ENCODE measurements at regions not wholly inside any gene's neighbourhood (a gene's known extent, or its start where the extent isn't known, plus 50 kb on each side); places are given as distances from the start of the nearest gene placed in this dataset.

DNA sequence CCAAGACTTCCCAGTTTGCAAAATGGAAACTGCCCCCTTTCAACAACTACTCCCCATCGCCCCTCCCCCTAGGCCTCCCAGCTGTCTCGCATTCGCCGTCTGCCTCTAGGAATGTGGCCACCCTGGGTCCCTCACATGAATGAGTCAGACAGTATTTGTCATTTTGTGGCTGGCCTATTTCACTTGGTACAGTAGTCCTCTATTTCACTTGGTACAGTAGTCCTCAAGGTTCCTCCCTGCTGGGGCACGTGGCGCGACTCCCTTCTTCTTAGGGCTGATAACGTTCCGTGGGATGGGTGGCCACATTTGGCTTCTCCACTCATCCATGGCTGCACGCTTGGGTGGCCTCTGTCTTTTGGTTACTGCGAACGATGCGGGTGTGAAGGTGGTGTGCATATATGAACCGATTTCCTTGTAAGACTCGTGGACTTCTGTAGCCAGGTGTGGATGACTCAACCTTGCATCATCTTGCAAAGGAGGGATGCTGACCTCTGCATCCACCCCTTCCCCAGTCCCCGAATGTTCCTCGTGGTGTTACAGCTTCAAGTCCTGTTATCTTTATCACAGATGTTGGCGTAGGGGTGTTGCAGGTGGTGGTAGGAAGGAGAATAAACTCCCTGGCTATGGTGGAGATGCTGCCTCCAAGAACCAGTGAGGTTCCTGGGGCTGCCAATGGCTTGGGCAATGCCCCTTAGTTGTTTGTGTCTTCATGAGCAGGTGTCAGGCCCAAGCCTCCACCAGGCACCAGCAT is 112.1 kb upstream of the SOX1 start:
- DNase-seq, result no peak
- H3K27ac ChIP-seq, result no peak overlapping the region
- H3K9me3 ChIP-seq, result no peaks in the 10 kb centered on the region
- WGBS, 3 donors, result 66 to 69% (median 68%) methylated on average over 18 of the region's 18 CpGs
- no peaks in the 10 kb centered on the region for H3K36me3 ChIP-seq (ENCODE audit: insufficient read depth in 1 of 2, low read depth in 1 of 2)
- ATAC-seq, result no peak
- no peak overlapping the region for H3K4me3 ChIP-seq
- TF ChIP-seq, protein P1, sequence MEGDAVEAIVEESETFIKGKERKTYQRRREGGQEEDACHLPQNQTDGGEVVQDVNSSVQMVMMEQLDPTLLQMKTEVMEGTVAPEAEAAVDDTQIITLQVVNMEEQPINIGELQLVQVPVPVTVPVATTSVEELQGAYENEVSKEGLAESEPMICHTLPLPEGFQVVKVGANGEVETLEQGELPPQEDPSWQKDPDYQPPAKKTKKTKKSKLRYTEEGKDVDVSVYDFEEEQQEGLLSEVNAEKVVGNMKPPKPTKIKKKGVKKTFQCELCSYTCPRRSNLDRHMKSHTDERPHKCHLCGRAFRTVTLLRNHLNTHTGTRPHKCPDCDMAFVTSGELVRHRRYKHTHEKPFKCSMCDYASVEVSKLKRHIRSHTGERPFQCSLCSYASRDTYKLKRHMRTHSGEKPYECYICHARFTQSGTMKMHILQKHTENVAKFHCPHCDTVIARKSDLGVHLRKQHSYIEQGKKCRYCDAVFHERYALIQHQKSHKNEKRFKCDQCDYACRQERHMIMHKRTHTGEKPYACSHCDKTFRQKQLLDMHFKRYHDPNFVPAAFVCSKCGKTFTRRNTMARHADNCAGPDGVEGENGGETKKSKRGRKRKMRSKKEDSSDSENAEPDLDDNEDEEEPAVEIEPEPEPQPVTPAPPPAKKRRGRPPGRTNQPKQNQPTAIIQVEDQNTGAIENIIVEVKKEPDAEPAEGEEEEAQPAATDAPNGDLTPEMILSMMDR (IDR thresholded peaks at IDR 0.05), result no peak
- no peaks in the 10 kb centered on the region for H3K4me1 ChIP-seq
- peaks cover 0 to 2% (median 0%) of the 10 kb centered on the region in 3 donors for H3K27me3 ChIP-seq (ENCODE audit: insufficient read depth in 3 of 3, low read length in 2 of 3)
- intact Hi-C loops (cut with DNase I), result no loop called here

DNA sequence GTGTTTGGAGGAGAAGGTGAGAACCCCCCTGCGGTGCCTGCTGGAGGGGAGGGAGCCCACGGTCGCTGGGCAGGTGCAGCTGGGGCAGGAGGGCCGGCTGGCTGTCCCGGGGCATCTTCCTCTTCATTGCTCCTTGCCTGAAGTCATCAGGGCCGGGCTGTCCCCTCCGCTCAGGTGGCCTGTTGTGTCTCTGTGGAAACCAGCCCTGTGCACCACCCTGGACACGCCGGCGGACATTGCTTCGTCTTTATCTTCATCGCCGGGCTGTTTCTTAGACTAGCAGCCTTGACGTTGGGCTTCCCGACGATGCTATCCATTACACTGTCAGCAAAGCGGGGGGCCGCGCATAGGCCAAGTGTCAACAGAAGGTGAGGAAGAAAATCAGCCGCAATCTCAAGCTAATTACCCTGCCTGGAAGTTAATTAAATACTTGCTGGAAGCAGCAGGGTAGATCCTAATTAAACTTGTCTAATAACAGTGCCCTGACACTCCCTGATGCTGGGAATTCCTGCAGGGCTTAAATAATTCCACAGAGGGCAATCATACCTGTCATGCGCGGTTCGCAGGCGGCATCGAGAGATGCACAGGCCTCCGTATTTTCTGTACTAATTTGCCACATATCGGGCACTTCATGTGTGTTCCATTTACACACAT is 111.4 kb upstream of the SOX1 start:
- DNase-seq (no peak), ATAC-seq (no peak)
- no peaks in the 10 kb centered on the region for H3K36me3 ChIP-seq (ENCODE audit: insufficient read depth in 1 of 2, low read depth in 1 of 2)
- H3K27me3 ChIP-seq (ENCODE audit: insufficient read depth in 3 of 3, low read length in 2 of 3), result peaks cover 0 to 2% (median 0%) of the 10 kb centered on the region in 3 donors
- no peak overlapping the region for H3K27ac ChIP-seq
- no peak overlapping the region for H3K4me3 ChIP-seq
- WGBS, 3 donors, result 78 to 84% (median 83%) methylated on average over 27 of the region's 27 CpGs
- no peaks in the 10 kb centered on the region for H3K4me1 ChIP-seq
- TF ChIP-seq, protein P1 (IDR thresholded peaks at IDR 0.05), result no peak
- intact Hi-C loops (cut with DNase I), result no loop called here
- H3K9me3 ChIP-seq, result no peaks in the 10 kb centered on the region

DNA sequence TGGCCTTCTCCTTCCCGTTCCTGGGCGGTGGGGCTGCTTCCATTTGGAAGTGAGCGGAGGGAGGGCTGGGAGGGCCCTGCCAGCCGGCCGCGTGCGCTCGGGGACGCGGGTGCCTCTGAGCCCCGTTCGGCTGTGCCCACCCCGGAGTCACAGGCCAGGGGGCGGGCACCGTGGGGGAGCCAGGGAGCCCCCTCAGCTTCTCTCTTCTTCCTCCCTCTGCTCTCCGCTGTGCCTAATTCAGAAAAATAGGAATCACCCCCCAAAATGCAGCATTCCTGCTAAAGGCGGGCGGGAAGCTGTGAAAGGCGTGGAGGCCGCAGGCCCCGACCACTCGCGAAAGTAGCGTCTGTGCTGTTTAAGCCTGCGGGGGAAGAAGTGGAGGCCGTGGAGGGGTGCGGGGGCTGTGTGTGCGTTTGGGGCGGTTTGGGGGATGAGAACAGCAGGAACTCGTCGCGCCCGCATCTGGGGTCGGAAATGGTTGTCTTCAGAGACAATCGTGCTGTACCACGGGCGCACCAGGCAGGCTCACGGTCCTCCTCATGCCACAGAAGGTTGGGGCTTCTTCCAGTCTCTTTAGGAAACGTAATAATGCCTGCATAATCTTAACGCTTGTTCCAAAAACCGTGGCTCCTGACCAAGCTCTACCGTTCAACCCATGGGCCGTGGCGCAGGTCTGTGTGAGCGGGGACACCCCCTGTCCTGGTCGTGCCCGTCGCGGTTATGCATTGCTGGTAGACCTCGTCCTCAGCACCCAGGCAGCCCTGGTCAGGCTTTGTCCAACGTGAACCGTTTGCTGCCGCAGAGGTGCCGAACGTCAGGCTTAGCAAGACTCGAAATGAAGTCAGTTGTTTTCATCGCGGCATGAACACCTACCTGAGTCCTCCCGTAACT is 110.4 kb upstream of the SOX1 start:
- H3K4me1 ChIP-seq, result no peaks in the 10 kb centered on the region
- ATAC-seq (no peak), DNase-seq (no peak)
- H3K36me3 ChIP-seq (ENCODE audit: insufficient read depth in 1 of 2, low read depth in 1 of 2), result no peaks in the 10 kb centered on the region
- H3K9me3 ChIP-seq, result no peaks in the 10 kb centered on the region
- H3K4me3 ChIP-seq, result no peak overlapping the region
- H3K27me3 ChIP-seq (ENCODE audit: insufficient read depth in 3 of 3, low read length in 2 of 3), result peaks cover 0 to 2% (median 0%) of the 10 kb centered on the region in 3 donors
- TF ChIP-seq, protein P1 (IDR thresholded peaks at IDR 0.05), result no peak
- WGBS, 3 donors, result 88 to 91% (median 91%) methylated on average over 59 of the region's 59 CpGs
- intact Hi-C loops (cut with DNase I), result no loop called here
- no peak overlapping the region for H3K27ac ChIP-seq

DNA sequence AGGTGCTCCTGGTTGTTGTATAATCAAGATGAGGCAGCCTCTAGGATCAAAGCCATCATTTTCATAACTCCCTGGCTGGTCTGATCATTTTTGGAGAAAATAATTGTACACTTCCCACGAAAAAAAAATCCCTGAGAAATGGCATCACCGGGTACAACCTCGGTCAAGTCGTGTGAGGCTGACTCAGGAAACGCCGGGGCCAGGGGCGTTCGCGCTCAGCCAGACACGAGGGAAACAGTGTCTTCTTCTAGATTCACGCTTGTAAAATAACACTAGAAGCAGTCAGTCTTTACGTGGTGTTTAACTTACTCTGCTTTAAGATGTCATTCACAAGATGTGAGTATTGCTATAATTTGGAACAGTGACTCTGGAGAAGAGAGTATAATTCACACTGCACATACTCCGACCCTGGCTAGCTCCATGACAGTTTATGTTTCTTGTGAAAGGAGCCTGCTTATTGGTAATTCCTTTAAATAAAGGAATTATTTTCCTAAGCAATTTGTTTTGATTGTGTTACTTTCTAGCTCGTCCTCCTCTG is 109.0 kb upstream of the SOX1 start:
- TF ChIP-seq, protein P1 (IDR thresholded peaks at IDR 0.05), result no peak
- intact Hi-C loops (cut with DNase I), result no loop called here

More for the DNA sequence above, 109.0 kb upstream of the SOX1 start:
- Histone ChIP-seq H3K9me3 (no peaks in the 10 kb centered on the region), H3K27ac (no peak overlapping the region), H3K27me3 (ENCODE audit: insufficient read depth in 3 of 3, low read length in 2 of 3) (peaks cover 0 to 2% (median 0%) of the 10 kb centered on the region in 3 donors), H3K4me3 (no peak overlapping the region), H3K4me1 (no peaks in the 10 kb centered on the region), H3K36me3 (ENCODE audit: insufficient read depth in 1 of 2, low read depth in 1 of 2) (no peaks in the 10 kb centered on the region)
- ATAC-seq, result no peak
- WGBS, 3 donors, result 61 to 72% (median 70%) methylated on average over 14 of the region's 14 CpGs
- DNase-seq, result no peak
